Stimulated activated CD4-positive, alpha-beta T cell treated with anti-CD3 and anti-CD28 coated beads, Interleukin-15, amount 100 ng/mL, for 24 hours (primary cell): ENCODE measurements at regions not wholly inside any gene's neighbourhood (a gene's known extent, or its start where the extent isn't known, plus 50 kb on each side); places are given as distances from the start of the nearest gene placed in this dataset.
"Not testable (repeated sequence)": the region's sequence is repeated elsewhere in the genome, so short reads cannot be mapped to it uniquely, and the experiment has no call there.

Experiments
- DNase-seq: peaks from one replicate; pipeline ENCODE4 v3.0.0-alpha.2; 2020

- no peak for DNase-seq
Observed at GRCh38 chr6:67887747-67888545, 747.1 kb upstream of the ADGRB3 start.

GRCh38 chr6:67887419-67887746 lies 747.7 kb upstream of the ADGRB3 start:
- no peak for DNase-seq

GRCh38 chr6:67886840-67887292 lies 748.2 kb upstream of the ADGRB3 start:
- no peak for DNase-seq

- DNase-seq, result no peak
Observed at GRCh38 chr6:67886036-67886707, 748.9 kb upstream of the ADGRB3 start.

- DNase-seq, result no peak
Observed at GRCh38 chr6:67885081-67886033, 749.7 kb upstream of the ADGRB3 start.

GRCh38 chr6:67884442-67884841 lies 750.6 kb upstream of the ADGRB3 start:
- DNase-seq, result no peak

- DNase-seq, result no peak
Observed at GRCh38 chr6:67883500-67884366, 751.3 kb upstream of the ADGRB3 start.

- DNase-seq, result no peak
Observed at GRCh38 chr6:67882436-67883311, 752.4 kb upstream of the ADGRB3 start.

GRCh38 chr6:67881706-67882065 lies 753.4 kb upstream of the ADGRB3 start:
- DNase-seq, result no peak

- DNase-seq, result no peak
Observed at GRCh38 chr6:67880939-67881705, 754.0 kb upstream of the ADGRB3 start.

GRCh38 chr6:67880343-67880742 lies 754.7 kb upstream of the ADGRB3 start:
- not testable (repeated sequence) for DNase-seq

GRCh38 chr6:67879928-67880327 lies 755.2 kb upstream of the ADGRB3 start:
- DNase-seq, result not testable (repeated sequence)

GRCh38 chr6:67879105-67879904 lies 755.8 kb upstream of the ADGRB3 start:
- DNase-seq, result not testable (repeated sequence)

- DNase-seq, result not testable (repeated sequence)
Observed at GRCh38 chr6:67878216-67878615, 756.9 kb upstream of the ADGRB3 start.

GRCh38 chr6:67877288-67877687 lies 757.8 kb upstream of the ADGRB3 start:
- no peak for DNase-seq

GRCh38 chr6:67875877-67876383 lies 759.2 kb upstream of the ADGRB3 start:
- no peak for DNase-seq

GRCh38 chr6:67870321-67870720 lies 764.8 kb upstream of the ADGRB3 start:
- DNase-seq, result no peak

- no peak for DNase-seq
Observed at GRCh38 chr6:67863346-67863745, 771.7 kb upstream of the ADGRB3 start.

GRCh38 chr6:67854098-67854497 lies 781.0 kb upstream of the ADGRB3 start:
- DNase-seq, result no peak
